DND-41 (cell line): ENCODE measurements at regions not wholly inside any gene's neighbourhood (a gene's known extent, or its start where the extent isn't known, plus 50 kb on each side); places are given as distances from the start of the nearest gene placed in this dataset.

Source experiments
- ATAC-seq: fragments of 200-7000 bp; cut with Tn5 transposase; 3 replicates; pipeline ENCODE4 v1.9.1; 2021; ENCODE audit warnings: low read depth; ENCODE audit not compliant: insufficient read depth
- DNase-seq: peaks from one replicate; pipeline ENCODE4 v3.0.0-alpha.2; 2020
- H2AFZ ChIP-seq: 2 replicates; pipeline ENCODE4 v1.6.0; 2012; ENCODE audit warnings: low read depth, low read length
- H3K27ac ChIP-seq: 2 replicates; pipeline ENCODE4 v1.5.1; 2012; ENCODE audit warnings: low read length, inconsistent platforms
- H3K27me3 ChIP-seq: fragments of 200-600 bp; sonication (generic); 2 replicates; pipeline ENCODE4 v1.6.0; 2012; ENCODE audit warnings: low read length, mild to moderate bottlenecking, inconsistent platforms; ENCODE audit not compliant: insufficient read depth, poor library complexity
- H3K36me3 ChIP-seq: 2 replicates; pipeline ENCODE4 v1.5.1; 2012; ENCODE audit warnings: low read length, inconsistent platforms; ENCODE audit not compliant: insufficient read depth
- H3K4me1 ChIP-seq: 2 replicates; pipeline ENCODE4 v1.5.1; 2012; ENCODE audit warnings: mild to moderate bottlenecking, low read length; ENCODE audit not compliant: insufficient read depth
- H3K4me2 ChIP-seq: 2 replicates; pipeline ENCODE4 v1.6.0; 2012; ENCODE audit warnings: mild to moderate bottlenecking, moderate library complexity, low read length, inconsistent platforms; ENCODE audit not compliant: insufficient read depth
- H3K4me3 ChIP-seq, 2 experiments: fragments of 200-600 bp in 1 of 2; shearing (Covaris generic) in 1 of 2; 2 replicates each; pipeline ENCODE4 v1.5.1; 2012 to 2016; ENCODE audit warnings: inconsistent platforms in 2 of 2, low read length in 2 of 2, mild to moderate bottlenecking in 2 of 2, low read depth in 1 of 2, moderate library complexity in 1 of 2
- H3K79me2 ChIP-seq: 2 replicates; pipeline ENCODE4 v1.6.0; 2012; ENCODE audit warnings: low read length, inconsistent platforms; ENCODE audit not compliant: insufficient read depth
- H3K9ac ChIP-seq: 2 replicates; pipeline ENCODE4 v1.6.0; 2012; ENCODE audit warnings: low read depth, mild to moderate bottlenecking, inconsistent platforms, low read length, moderate library complexity
- H3K9me3 ChIP-seq: 2 replicates; pipeline ENCODE4 v1.5.1; 2012; ENCODE audit warnings: low read length, moderate library complexity, mild to moderate bottlenecking, inconsistent platforms; ENCODE audit not compliant: insufficient read depth, severe bottlenecking
- H4K20me1 ChIP-seq: 2 replicates; pipeline ENCODE4 v1.6.0; 2012; ENCODE audit warnings: low read length; ENCODE audit not compliant: insufficient read depth
- EZH2 ChIP-seq: IDR thresholded peaks from 3 replicates; pipeline ENCODE4 v1.6.1; 2012; ENCODE audit warnings: borderline replicate concordance, low read depth, mild to moderate bottlenecking, moderate library complexity, low read length, inconsistent platforms; ENCODE audit not compliant: severe bottlenecking
- TF ChIP-seq, protein P1 (sequence below): IDR thresholded peaks from 2 replicates; pipeline ENCODE4 v1.5.1; 2012; ENCODE audit warnings: borderline replicate concordance, low read length, moderate library complexity, mild to moderate bottlenecking; ENCODE audit not compliant: poor library complexity, severe bottlenecking; ENCODE audit errors: extremely low read depth

DNA sequence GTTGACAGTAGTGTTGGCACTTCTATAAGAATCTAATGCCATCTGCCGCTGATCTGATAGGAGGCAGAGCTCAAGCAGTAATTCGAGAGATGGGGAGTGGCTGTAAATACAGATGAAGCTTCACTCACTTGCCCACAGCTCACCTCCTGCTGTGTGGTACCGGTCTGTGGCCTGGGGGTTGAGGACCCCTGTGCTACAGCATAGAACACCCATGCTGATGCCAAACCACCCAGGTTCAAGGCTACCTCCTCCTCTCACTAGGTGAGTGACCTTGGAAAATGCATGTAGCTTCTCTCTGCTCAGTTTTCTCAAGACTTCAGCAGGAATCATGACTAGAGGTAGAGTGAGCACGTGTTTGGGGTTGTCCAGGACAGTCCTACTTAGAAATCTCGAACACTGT is 263.4 kb downstream of the SH3BP4 start:
- no peak for DNase-seq
- Histone ChIP-seq H3K9me3 (no peaks in the 10 kb centered on the region), H3K27ac (no peak overlapping the region), H4K20me1 (no peaks in the 10 kb centered on the region; the same call in 1 of the 2 replicates), H3K4me2 (no peak overlapping the region), H3K79me2 (no peaks in the 10 kb centered on the region), H3K4me1 (no peaks in the 10 kb centered on the region), H3K9ac (no peak overlapping the region), H3K27me3 (peaks cover 18% of the 10 kb centered on the region), H2AFZ (no peak overlapping the region), H3K4me3 (no peak overlapping the region), H3K36me3 (no peaks in the 10 kb centered on the region)
- ATAC-seq: no peak
- TF ChIP-seq EZH2: no peak
- TF ChIP-seq, protein P1, sequence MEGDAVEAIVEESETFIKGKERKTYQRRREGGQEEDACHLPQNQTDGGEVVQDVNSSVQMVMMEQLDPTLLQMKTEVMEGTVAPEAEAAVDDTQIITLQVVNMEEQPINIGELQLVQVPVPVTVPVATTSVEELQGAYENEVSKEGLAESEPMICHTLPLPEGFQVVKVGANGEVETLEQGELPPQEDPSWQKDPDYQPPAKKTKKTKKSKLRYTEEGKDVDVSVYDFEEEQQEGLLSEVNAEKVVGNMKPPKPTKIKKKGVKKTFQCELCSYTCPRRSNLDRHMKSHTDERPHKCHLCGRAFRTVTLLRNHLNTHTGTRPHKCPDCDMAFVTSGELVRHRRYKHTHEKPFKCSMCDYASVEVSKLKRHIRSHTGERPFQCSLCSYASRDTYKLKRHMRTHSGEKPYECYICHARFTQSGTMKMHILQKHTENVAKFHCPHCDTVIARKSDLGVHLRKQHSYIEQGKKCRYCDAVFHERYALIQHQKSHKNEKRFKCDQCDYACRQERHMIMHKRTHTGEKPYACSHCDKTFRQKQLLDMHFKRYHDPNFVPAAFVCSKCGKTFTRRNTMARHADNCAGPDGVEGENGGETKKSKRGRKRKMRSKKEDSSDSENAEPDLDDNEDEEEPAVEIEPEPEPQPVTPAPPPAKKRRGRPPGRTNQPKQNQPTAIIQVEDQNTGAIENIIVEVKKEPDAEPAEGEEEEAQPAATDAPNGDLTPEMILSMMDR: no peak

DNA sequence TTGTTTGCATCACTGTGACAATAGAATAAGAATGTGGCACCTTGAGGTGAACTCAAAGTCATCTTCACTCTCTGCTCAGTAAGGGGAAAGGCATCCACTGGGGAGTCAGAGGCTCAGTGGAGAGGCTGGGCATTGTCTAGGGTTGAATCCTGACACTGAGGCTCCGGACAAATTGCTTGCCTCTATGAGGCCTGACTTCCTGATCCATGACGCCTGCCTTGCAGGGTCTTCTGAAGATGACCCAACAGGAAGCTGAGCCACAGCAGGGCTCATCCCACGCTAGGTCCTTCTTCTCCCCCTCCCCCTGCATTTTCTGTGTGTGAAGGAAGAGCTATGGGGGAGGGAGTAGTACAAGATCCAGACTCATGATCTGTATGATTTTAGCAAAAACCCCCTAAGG is 265.1 kb downstream of the SH3BP4 start:
- Histone ChIP-seq H3K79me2 (no peaks in the 10 kb centered on the region), H3K27ac (no peak overlapping the region), H3K9me3 (no peaks in the 10 kb centered on the region), H3K27me3 (peaks cover 14% of the 10 kb centered on the region), H3K9ac (no peak overlapping the region), H3K36me3 (no peaks in the 10 kb centered on the region), H3K4me1 (no peaks in the 10 kb centered on the region), H3K4me2 (no peak overlapping the region), H4K20me1 (no peaks in the 10 kb centered on the region; the same call in 1 of the 2 replicates), H2AFZ (no peak overlapping the region), H3K4me3 (no peak overlapping the region)
- DNase-seq (no peak), ATAC-seq (no peak)
- no peak for TF ChIP-seq EZH2
- TF ChIP-seq, protein P1: no peak

DNA sequence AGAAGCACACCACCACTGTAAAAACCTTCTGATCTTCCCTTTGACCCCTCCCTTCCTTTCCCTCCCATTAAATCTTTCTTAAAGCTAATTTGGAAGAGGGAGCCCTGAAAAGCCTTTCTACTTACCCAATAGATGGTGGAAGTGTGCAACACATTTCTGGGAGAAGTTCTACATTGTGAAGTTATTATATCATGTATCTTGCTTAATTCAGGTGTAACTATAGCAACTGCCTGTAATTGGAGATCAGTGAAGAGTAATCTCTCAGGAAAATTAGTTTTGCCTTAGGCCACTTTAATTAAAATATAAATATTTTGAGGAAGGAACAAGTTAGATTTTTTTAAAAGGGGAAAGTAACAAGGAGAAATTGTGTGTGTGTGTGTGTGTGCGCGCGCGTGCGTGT is 266.0 kb downstream of the SH3BP4 start:
- no peak overlapping the region for H2AFZ ChIP-seq
- no peak overlapping the region for H3K4me2 ChIP-seq
- H3K4me3 ChIP-seq: no peak overlapping the region
- H3K79me2 ChIP-seq: no peaks in the 10 kb centered on the region
- no peak for ATAC-seq
- H4K20me1 ChIP-seq: no peaks in the 10 kb centered on the region; the same call in 1 of the 2 replicates
- H3K9me3 ChIP-seq: no peaks in the 10 kb centered on the region
- H3K9ac ChIP-seq: no peak overlapping the region
- H3K36me3 ChIP-seq: no peaks in the 10 kb centered on the region
- no peak for TF ChIP-seq EZH2
- TF ChIP-seq, protein P1: no peak
- H3K4me1 ChIP-seq: no peaks in the 10 kb centered on the region
- no peak for DNase-seq
- H3K27ac ChIP-seq: no peak overlapping the region
- H3K27me3 ChIP-seq: peaks cover 10% of the 10 kb centered on the region

DNA sequence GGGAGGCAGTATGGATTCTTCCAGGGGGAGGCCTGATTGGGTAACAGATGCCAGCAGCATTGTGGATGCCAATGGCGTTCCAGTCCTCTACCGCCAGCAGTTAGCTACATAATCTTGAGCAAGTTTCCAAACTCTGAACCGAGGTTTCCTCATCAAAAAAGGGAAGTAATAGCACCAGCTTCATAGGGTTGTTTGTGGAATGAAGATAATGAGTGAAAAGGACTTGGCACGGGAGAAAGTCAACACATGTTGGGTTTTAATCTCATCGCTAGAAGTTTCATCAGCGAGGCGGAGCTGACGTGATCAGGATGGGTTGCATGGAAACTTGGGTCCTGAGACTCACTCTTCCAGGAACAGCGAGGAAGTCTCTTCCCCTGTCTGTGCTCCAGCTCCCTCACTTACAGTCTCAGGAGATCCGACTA is 266.7 kb downstream of the SH3BP4 start:
- H2AFZ ChIP-seq: no peak overlapping the region
- no peak overlapping the region for H3K9ac ChIP-seq
- no peaks in the 10 kb centered on the region; the same call in 1 of the 2 replicates for H4K20me1 ChIP-seq
- H3K27me3 ChIP-seq: peaks cover 7% of the 10 kb centered on the region
- H3K79me2 ChIP-seq: no peaks in the 10 kb centered on the region
- H3K4me1 ChIP-seq: no peaks in the 10 kb centered on the region
- ATAC-seq (no peak), DNase-seq (no peak)
- no peak overlapping the region for H3K4me3 ChIP-seq
- TF ChIP-seq, protein P1: no peak
- no peak for TF ChIP-seq EZH2
- no peak overlapping the region for H3K27ac ChIP-seq
- H3K36me3 ChIP-seq: no peaks in the 10 kb centered on the region
- no peak overlapping the region for H3K4me2 ChIP-seq
- no peaks in the 10 kb centered on the region for H3K9me3 ChIP-seq
